ENCODE measurements at regions not wholly inside any gene's neighbourhood (a gene's known extent, or its start where the extent isn't known, plus 50 kb on each side); places are given as distances from the start of the nearest gene placed in this dataset.

DNA sequence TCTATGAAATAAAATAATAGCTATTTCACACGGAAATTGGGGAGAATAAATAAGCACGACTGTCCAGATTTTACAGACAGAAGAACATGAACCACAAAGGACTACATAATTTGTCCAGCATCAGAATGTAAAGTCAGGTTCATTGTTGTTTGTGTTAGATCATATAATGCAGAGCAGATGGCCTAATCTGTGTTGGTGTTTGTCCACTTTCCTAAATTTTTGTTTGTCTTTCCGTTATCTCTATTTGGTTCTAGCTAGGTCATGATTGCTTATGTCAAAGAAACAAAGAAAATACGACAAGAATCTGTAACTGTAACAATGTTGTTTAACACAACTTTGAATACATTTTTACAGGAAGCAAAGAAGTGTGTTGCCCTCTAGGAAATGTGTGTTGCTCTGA, 75.6 kb upstream of the ANKRD28 start:
- no peaks in the 10 kb centered on the region for H3K27me3 ChIP-seq (ENCODE audit: control insufficient read depth, insufficient read depth, low read length)
- no peak overlapping the region for H4K5ac ChIP-seq (ENCODE audit: low read depth, low read length)
- no peak overlapping the region for H3K4me3 ChIP-seq (ENCODE audit: insufficient read depth, low read depth, low read length)
- no peak overlapping the region for H2AFZ ChIP-seq (replicated peaks; ENCODE audit: low read length, poor library complexity)
- CTCF ChIA-PET: interaction anchor here (0.5 kb wide), 1 partner anchor 1496 kb away, joined by 3 read pairs; no protein-coding TSS in a partner anchor
- H4K91ac ChIP-seq (ENCODE audit: insufficient read depth, low read depth, low read length): no peak overlapping the region
- no peak for ATAC-seq (ENCODE audit: low read depth)
- H3K56ac ChIP-seq (ENCODE audit: extremely low read depth, insufficient read depth, low read length): no peak overlapping the region
- no peak overlapping the region for H2BK15ac ChIP-seq (ENCODE audit: low read depth, low read length)
- no peak overlapping the region for H2BK20ac ChIP-seq (ENCODE audit: low read depth, low read length)
- no TSS peak for BruUV-seq (replicated peaks)
- no peak for DNase-seq
- WGBS, 2 experiments (ENCODE audit: extremely low coverage in 2 of 2, insufficient read length in 1 of 2): no CpG with 5 or more reads among the region's 4 CpGs
- peaks cover 9% of the 10 kb centered on the region for H3K4me1 ChIP-seq (ENCODE audit: control insufficient read depth, insufficient read depth, low read length)
- no peak overlapping the region for H2BK5ac ChIP-seq (ENCODE audit: low read depth, low read length, poor library complexity, severe bottlenecking)
- no peaks in the 10 kb centered on the region for H3K9me3 ChIP-seq (ENCODE audit: control insufficient read depth, insufficient read depth, low read length)
- intact Hi-C loops (cut with micrococcal nuclease): no loop called here
- H3K27ac ChIP-seq (ENCODE audit: insufficient read depth, low read length): no peak overlapping the region
- TF ChIP-seq RCOR1 (IDR thresholded peaks at IDR 0.05; ENCODE audit: insufficient replicate concordance, low read length): no peak
- TF ChIP-seq MXI1 (IDR thresholded peaks at IDR 0.05; ENCODE audit: borderline replicate concordance, low read depth, low read length): no peak
- no peak for TF ChIP-seq NFE2L2 (IDR thresholded peaks at IDR 0.05; ENCODE audit: low read depth, low read length)
- no peak for TF ChIP-seq CEBPB (IDR thresholded peaks at IDR 0.05; ENCODE audit: low read depth, low read length)
- TF ChIP-seq SMC3 (IDR thresholded peaks at IDR 0.05; ENCODE audit: low read depth, low read length): no peak
- TF ChIP-seq POLR2A (IDR thresholded peaks at IDR 0.05; ENCODE audit: low read depth, low read length): no peak
- no peak for TF ChIP-seq RAD21 (IDR thresholded peaks at IDR 0.05; ENCODE audit: low read length)
- no peak for TF ChIP-seq MAFK (IDR thresholded peaks at IDR 0.05; ENCODE audit: low read depth, low read length)
- TF ChIP-seq, protein P1, sequence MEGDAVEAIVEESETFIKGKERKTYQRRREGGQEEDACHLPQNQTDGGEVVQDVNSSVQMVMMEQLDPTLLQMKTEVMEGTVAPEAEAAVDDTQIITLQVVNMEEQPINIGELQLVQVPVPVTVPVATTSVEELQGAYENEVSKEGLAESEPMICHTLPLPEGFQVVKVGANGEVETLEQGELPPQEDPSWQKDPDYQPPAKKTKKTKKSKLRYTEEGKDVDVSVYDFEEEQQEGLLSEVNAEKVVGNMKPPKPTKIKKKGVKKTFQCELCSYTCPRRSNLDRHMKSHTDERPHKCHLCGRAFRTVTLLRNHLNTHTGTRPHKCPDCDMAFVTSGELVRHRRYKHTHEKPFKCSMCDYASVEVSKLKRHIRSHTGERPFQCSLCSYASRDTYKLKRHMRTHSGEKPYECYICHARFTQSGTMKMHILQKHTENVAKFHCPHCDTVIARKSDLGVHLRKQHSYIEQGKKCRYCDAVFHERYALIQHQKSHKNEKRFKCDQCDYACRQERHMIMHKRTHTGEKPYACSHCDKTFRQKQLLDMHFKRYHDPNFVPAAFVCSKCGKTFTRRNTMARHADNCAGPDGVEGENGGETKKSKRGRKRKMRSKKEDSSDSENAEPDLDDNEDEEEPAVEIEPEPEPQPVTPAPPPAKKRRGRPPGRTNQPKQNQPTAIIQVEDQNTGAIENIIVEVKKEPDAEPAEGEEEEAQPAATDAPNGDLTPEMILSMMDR (conservative IDR thresholded peaks at IDR 0.05; ENCODE audit: low read depth, low read length): no peak
- no peak for TF ChIP-seq RFX5 (IDR thresholded peaks at IDR 0.05; ENCODE audit: low read depth, low read length)
- no peak for TF ChIP-seq BHLHE40 (IDR thresholded peaks at IDR 0.05; ENCODE audit: low read depth, low read length)
- TF ChIP-seq FOS (IDR thresholded peaks at IDR 0.05; ENCODE audit: low read depth, low read length): no peak
- TF ChIP-seq ELK1 (IDR thresholded peaks at IDR 0.05; ENCODE audit: borderline replicate concordance, low read depth, low read length): no peak
- no peak for TF ChIP-seq CHD1 (IDR thresholded peaks at IDR 0.05; ENCODE audit: low read depth, low read length)
- no peak overlapping the region for H4K8ac ChIP-seq (ENCODE audit: low read depth in 2 of 2, low read length in 2 of 2)
- H2BK120ac ChIP-seq (ENCODE audit: low read depth, low read length): no peak overlapping the region
- H3K18ac ChIP-seq (ENCODE audit: low read depth, low read length): no peak overlapping the region
- H3K4me2 ChIP-seq (ENCODE audit: low read depth, low read length): no peak overlapping the region
- POLR2A ChIA-PET (ENCODE audit: unreplicated experiment): no interaction called here
- H4K20me1 ChIP-seq (ENCODE audit: insufficient read depth, low read length): no peaks in the 10 kb centered on the region
- no peak overlapping the region for H3K9ac ChIP-seq (ENCODE audit: low read depth, low read length)
- 0 out of 2 replicates have a peak, but pooled peaks cover 3% of the 10 kb centered on the region for H3K9me1 ChIP-seq (ENCODE audit: insufficient read depth, low read length)
- H3K79me1 ChIP-seq (ENCODE audit: low read depth in 1 of 2, low read length in 2 of 2): no peaks in the 10 kb centered on the region
- H3K23ac ChIP-seq (ENCODE audit: low read depth, low read length): no peak overlapping the region
- H2AK9ac ChIP-seq (replicated peaks; ENCODE audit: low read depth, low read length, poor library complexity): no peak overlapping the region
- no peak overlapping the region for H2AK5ac ChIP-seq (ENCODE audit: low read depth, low read length)
- dilution Hi-C loops (cut with HindIII; ENCODE audit: low sequenced_read_pairs, unreplicated experiment): no loop called here
- in situ Hi-C loops (cut with MboI; ENCODE audit: low sequenced_read_pairs): no loop called here
- H3K14ac ChIP-seq (replicated peaks; ENCODE audit: low read depth, low read length): no peak overlapping the region
- no peaks in the 10 kb centered on the region for H3K36me3 ChIP-seq (ENCODE audit: control insufficient read depth, insufficient read depth, low read length)
- no peak overlapping the region for H3K4ac ChIP-seq (ENCODE audit: low read depth, low read length)

Data from IMR-90 (cell line).